GM21576 (cell line): ENCODE measurements at regions not wholly inside any gene's neighbourhood (a gene's known extent, or its start where the extent isn't known, plus 50 kb on each side); places are given as distances from the start of the nearest gene placed in this dataset.
"Not testable (repeated sequence)": the region's sequence is repeated elsewhere in the genome, so short reads cannot be mapped to it uniquely, and the experiment has no call there.

Source experiments
- ATAC-seq: cut with Tn5 transposase; IDR thresholded peaks from one replicate; pipeline ENCODE4 v1.9.1; 2021; ENCODE audit warnings: mild to moderate bottlenecking, moderate library complexity; ENCODE audit not compliant: unreplicated experiment

- not testable (repeated sequence) for ATAC-seq
Measured at GRCh38 chr13:54572037-54572436, 1543.4 kb downstream of the OLFM4 start.

DNA sequence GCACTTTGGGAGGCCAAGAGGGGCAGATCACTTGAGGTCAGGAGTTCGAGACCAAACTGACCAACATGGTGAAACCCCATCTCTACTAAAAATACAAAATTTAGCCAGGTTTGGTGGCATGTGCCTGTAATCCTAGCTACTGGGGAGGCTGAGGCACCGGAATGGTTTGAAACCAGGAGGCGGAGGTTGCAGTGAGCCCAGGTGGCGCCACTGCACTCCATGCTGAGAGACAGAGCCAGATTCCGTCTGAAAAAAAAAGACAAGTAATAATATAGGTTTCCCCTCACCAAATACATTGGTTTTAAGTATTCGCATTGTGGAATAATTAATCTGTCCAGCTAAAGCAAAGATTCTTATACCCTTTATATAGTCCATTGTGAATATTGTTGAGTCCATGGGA lies 1544.6 kb downstream of the OLFM4 start:
- no peak for ATAC-seq

GRCh38 chr13:54574791-54575190 lies 1546.2 kb downstream of the OLFM4 start:
- no peak for ATAC-seq

DNA sequence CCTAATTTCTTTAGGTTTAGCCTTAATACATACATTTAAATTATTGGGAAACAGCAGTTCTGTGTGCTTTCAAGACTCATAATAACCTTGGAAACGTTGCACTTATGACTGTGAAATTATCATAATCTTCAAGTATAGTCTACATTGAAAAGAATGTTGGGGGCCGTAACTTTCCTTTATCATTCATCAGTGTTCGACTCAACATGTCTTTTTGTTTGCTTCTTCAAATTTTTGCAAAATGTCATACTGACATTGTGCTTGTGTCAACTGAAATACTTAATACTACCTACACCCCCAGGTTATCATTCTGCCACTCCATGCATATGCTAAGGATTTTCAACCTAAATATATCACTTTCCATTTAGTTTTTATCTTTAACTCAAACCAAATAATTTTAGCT lies 1562.9 kb downstream of the OLFM4 start:
- ATAC-seq = no peak

- ATAC-seq = no peak
Measured at GRCh38 chr13:54592201-54592600, 1563.6 kb downstream of the OLFM4 start.

DNA sequence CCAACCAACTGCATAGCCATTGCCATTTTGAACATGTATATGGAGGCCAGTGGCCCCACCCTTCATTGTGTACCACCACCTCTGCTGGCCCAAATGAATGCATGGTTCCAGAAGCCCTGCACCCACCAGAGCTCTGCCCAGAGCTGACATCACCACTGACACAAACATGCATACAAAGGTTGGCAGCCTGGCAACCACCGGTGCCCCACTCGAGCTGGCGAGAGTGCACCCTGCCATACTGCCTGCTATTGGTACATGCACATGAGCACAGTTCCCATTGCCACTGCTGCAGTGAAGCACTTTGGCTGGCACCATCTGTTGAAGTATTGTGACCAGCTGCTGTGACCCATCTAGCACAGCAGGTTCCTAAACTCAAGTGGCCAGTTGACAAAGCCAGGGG lies 1564.9 kb downstream of the OLFM4 start:
- no peak for ATAC-seq

DNA sequence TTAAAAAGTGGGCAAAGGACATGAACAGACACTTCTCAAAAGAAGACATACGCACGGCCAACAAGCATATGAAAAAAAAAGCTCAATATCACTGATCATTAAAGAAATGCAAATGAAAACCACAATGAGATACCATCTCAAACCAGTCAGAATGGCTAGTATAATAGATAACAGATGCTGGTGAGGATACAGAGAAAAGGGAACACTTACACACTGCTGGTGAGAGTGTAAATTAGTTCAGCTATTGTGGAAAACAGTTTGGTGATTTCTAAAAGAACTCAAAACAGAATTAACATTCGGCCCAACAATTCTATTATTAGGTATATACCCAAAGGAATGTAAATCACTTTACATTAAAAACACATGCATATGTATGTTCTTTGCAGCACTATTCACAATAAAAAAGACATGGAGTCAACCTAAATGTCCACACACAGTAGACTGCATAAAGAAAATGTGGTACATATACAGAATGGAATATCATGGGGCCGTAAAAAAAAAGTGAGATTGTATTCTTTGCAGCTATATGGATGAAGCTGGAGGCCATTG lies 1569.0 kb downstream of the OLFM4 start:
- no peak for ATAC-seq

DNA sequence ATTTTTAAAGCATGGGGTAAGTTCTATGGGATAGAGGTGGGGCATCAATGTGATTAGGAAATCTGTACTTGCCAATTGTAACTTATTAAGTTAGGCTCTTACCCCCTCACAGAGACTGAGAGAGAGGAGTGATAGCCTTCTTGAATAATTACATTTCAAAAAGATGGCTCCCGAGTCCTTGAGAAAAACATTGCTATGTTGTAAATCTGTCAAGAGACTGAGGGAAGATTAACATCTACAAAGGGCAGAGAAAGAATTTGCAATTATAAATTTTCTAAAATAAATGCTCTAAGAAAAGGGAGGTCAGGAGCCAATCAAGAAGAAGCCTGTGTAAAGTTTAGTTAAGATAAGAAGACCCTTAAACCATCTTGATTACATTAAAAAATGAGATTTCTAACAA lies 1570.8 kb downstream of the OLFM4 start:
- ATAC-seq = no peak

GRCh38 chr13:54606944-54607343 lies 1578.3 kb downstream of the OLFM4 start:
- no peak for ATAC-seq

DNA sequence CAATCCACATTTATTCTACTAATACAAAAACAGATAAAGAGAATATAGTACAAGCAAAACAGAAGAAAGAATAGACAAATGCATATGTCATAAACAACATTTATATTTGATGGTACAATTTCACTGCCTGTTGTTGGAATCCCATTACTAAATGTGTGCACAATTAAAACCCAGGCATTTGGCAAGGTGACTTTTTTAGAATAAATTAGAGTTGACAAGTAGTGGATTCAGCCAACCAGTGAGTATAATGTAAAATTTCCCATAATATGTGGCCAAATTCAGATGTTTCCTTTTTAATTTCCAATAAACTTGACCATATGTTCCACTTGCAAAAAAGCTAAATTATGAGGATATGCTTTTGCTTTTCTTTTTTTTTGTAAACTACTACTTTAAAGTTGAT lies 1578.8 kb downstream of the OLFM4 start:
- no peak for ATAC-seq

DNA sequence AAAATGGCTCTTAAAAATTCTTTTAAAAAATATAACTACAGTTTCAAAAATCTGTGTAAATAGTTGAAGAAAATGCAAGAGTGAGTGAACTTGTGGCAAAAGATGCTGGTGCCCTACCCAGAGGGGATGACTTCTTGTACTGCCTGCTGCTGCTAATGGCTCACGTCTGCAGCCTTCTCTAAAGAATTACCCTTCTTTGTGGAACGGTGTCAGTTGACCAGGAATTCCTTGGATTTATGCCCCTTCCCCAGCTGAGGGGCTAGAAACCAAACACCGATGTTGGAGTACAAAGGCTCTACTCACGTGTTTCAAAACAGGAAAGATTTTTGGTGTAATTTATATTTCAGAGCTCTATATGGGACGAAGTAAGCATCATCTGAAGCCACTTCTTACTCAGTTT lies 1582.8 kb downstream of the OLFM4 start:
- ATAC-seq = no peak

DNA sequence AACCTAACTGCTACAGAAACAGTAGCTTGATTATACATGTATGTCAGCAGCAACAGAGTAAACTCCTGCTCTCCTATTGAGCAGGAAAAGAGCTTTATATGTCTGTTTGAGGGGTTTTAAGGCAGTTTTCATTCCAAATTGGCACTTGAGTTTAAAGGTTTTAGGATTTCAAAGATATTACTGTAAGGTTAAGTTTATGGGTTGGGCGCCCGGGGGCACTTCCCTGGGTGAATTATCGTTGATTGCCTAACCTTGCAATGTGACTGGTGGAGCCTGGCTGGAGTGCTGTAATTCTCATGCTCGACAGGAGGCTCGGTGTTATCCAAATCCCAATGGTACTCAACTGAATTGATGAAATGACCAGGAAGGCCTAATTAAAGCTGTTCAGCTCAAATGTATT lies 1586.1 kb downstream of the OLFM4 start:
- ATAC-seq = no peak

GRCh38 chr13:54626504-54626903 lies 1597.9 kb downstream of the OLFM4 start:
- ATAC-seq = not testable (repeated sequence)

DNA sequence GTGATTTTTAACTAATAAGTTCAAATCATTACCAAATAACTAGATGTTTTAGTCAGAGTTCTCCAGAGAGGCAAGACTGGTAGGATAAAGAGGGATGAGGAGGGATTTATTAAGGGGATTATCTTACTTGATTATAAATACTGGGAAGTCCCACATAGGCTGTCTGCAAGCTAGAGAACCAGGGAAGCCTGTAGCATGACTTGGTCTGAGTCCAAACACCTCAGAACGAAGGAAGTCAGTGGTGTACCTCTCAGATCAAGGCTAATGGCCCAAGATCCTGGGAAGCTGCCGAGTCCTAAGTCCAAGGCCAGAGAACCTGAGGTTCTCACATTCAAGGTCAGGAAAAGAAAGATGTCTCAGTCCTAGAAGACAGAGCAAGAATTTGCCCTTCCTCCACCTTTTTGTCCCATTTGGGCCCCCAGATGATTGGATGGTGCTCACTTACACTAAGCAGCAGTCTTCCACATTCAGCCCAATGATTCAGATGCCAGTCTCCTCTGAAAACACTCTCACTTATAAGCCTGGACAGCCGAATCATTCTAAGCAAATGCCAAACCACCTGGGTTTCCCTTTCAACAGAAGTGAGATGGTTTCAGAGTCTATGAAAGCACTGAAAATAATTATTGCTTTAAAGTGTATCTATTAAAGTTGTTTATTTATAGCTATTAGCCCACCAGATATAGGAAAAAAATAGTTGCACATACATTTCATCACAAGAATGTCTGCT lies 1599.2 kb downstream of the OLFM4 start:
- ATAC-seq = no peak

GRCh38 chr13:54628383-54628782 lies 1599.8 kb downstream of the OLFM4 start:
- ATAC-seq = no peak

- ATAC-seq = no peak
Measured at GRCh38 chr13:54633456-54633855, 1604.8 kb downstream of the OLFM4 start.

- no peak for ATAC-seq
Measured at GRCh38 chr13:54636231-54636630, 1607.6 kb downstream of the OLFM4 start.

DNA sequence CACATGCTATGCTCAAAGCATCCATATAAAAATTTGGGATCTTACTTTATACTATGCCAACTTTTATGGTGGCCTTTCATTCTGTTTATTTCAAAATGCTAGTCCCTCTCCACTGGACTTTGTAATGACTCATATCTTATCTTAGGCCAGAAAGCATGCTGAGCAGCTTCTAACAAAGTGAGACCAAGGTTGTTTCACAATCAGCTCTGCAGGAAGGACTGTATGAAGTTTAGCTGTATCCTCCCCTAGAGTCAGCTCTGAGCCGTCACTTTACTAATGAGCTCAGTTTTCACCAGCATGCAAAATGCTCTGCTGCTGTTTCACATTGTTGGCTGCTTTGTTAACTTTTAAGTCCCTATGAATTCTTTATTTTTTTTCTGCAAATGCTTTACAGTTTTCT lies 1608.8 kb downstream of the OLFM4 start:
- no peak for ATAC-seq

GRCh38 chr13:54640719-54641118 lies 1612.1 kb downstream of the OLFM4 start:
- no peak for ATAC-seq

DNA sequence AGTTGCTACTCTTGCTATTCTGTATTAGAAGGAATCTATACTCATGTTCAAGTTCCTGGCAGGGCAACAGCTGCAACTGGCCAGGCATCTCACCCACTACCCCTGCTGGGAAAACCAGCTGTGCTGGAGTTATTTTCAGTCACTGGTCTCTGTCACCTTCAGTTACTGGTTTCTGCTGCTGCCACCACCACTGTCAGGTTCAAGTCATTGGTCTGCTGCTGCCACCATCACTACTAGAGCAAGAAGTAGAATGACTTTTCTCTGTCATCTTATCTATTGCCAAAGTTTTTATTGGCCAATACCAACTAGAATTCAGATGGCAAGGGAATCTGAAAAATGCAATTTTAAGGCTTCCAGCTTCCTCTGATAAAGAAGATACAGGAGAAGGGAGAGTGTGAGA lies 1615.2 kb downstream of the OLFM4 start:
- ATAC-seq = no peak

DNA sequence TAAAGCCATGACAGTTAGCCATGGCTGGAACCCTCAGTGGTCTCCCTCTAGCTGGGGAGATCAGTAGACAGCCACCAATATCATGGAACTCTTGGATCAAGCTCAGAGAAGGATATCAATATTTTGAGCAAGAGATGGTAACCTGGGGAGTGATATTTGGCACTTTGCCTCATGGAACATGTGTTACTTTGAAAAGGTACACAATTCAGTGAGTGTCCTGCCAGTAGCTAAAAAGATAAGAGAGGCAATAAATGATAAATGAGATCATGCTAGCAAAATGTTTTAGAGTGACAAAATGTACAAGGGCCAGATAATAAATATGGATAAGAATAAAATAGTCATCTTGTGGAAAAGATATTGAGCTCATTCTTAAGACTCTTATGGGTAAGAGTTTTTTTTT lies 1618.7 kb downstream of the OLFM4 start:
- ATAC-seq = no peak

- ATAC-seq = no peak
Measured at GRCh38 chr13:54657588-54657987, 1629.0 kb downstream of the OLFM4 start.

DNA sequence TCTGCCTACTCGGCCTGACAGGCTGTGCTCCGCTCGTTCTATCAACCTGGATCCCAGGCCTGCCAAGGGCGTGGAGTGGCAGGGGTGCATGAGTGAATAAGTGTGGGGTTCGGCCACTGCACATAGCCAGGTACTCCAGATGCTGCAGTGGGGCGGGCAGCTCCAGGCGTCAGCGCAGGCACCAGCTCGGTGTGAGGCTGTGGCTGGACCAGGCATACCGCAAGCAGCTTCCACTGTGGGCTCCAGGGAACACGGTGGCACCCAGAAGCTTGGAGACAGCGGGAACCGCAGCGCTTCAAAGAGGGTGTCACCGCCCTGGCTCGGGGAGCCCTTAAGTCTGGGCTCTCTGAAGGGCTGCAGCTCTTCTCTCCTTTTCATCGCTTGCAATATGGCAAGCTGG lies 1630.2 kb downstream of the OLFM4 start:
- ATAC-seq = no peak
